ENCODE measurements at regions not wholly inside any gene's neighbourhood (a gene's known extent, or its start where the extent isn't known, plus 50 kb on each side); places are given as distances from the start of the nearest gene placed in this dataset.

DNA sequence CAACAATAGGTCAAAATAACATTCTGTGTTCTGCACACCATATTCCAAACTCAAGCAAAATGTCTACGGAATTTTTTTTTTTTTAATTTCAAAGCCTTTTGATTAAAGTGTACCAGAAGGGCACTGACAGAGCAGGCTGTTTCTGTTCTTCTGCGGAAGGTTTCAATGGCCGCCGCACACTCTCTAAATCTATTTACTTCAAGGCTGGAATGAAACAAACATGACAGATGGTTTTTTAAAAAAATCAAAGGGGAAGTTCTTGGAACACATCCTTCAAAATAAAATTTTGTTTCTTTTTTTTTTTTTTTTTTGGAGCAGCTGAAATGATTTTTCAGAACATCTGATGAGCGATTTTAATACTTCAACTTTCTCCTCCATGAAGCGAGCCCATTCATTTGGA, 259.1 kb downstream of the TXNL1 start:
- Histone ChIP-seq H3K9me3 (ENCODE audit: control insufficient read depth, low read depth, low read length) (no peaks in the 10 kb centered on the region), H3K4ac (ENCODE audit: low read depth, low read length) (no peak overlapping the region), H3K79me1 (ENCODE audit: insufficient read depth, low read depth, low read length, poor library complexity, severe bottlenecking) (no peaks in the 10 kb centered on the region), H3K23me2 (ENCODE audit: insufficient read length, low read depth, low read length, poor library complexity, severe bottlenecking) (no peaks in the 10 kb centered on the region), H3K56ac (ENCODE audit: insufficient read length, low read depth, low read length) (no peak overlapping the region), H3K27me3 (ENCODE audit: insufficient read depth, low read length) (no peaks in the 10 kb centered on the region), H3K27ac (ENCODE audit: insufficient read length, low read depth, low read length) (no peak overlapping the region), H3K14ac (ENCODE audit: insufficient read depth, low read length) (no peak overlapping the region), H4K8ac (replicated peaks; ENCODE audit: insufficient read length, low read depth, low read length) (no peak overlapping the region), H2BK15ac (ENCODE audit: low read depth, low read length) (no peak overlapping the region), H2BK120ac (ENCODE audit: low read depth, low read length, poor library complexity, severe bottlenecking) (no peak overlapping the region), H2AFZ (ENCODE audit: low read length) (no peak overlapping the region), H3K4me2 (ENCODE audit: insufficient read depth, insufficient read length, low read length) (no peak overlapping the region), H2BK20ac (ENCODE audit: low read depth, low read length, poor library complexity, severe bottlenecking) (no peak overlapping the region), H3K79me2 (ENCODE audit: insufficient read depth, low read length) (no peaks in the 10 kb centered on the region), H3K23ac (ENCODE audit: insufficient read length, low read depth, low read length) (no peak overlapping the region), H3K4me1 (ENCODE audit: insufficient read depth, low read length) (no peaks in the 10 kb centered on the region), H2AK5ac (ENCODE audit: insufficient read length, low read length) (no peak overlapping the region), H2BK5ac (ENCODE audit: insufficient read length, low read length) (no peak overlapping the region), H3K18ac (ENCODE audit: insufficient read length, low read depth, low read length) (no peak overlapping the region), H3K9ac (ENCODE audit: extremely low read depth, insufficient read length, low read length) (no peak overlapping the region), H3T11ph (ENCODE audit: low read length) (no peak overlapping the region), H4K91ac (ENCODE audit: insufficient read length, low read depth, low read length) (no peak overlapping the region), H4K5ac (ENCODE audit: insufficient read length, low read depth, low read length) (no peak overlapping the region), H4K20me1 (ENCODE audit: control insufficient read depth, insufficient read depth, insufficient read length) (no peaks in the 10 kb centered on the region), H2BK12ac (ENCODE audit: insufficient read length, low read depth, low read length) (no peak overlapping the region)
- TF ChIP-seq, protein P1, sequence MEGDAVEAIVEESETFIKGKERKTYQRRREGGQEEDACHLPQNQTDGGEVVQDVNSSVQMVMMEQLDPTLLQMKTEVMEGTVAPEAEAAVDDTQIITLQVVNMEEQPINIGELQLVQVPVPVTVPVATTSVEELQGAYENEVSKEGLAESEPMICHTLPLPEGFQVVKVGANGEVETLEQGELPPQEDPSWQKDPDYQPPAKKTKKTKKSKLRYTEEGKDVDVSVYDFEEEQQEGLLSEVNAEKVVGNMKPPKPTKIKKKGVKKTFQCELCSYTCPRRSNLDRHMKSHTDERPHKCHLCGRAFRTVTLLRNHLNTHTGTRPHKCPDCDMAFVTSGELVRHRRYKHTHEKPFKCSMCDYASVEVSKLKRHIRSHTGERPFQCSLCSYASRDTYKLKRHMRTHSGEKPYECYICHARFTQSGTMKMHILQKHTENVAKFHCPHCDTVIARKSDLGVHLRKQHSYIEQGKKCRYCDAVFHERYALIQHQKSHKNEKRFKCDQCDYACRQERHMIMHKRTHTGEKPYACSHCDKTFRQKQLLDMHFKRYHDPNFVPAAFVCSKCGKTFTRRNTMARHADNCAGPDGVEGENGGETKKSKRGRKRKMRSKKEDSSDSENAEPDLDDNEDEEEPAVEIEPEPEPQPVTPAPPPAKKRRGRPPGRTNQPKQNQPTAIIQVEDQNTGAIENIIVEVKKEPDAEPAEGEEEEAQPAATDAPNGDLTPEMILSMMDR (conservative IDR thresholded peaks at IDR 0.05) = no peak
- Mint-ChIP-seq H3K9me3 (peaks cover 0 to 3% of the 10 kb centered on the region in 2 experiments; a peak in 1 of 5 replicates), H3K4me1 (peaks cover 7 to 8% of the 10 kb centered on the region in 2 experiments; a peak in 3 of 4 replicates), H3K4me3 (no peak overlapping the region), H3K27ac (no peak overlapping the region), H3K36me3 (ENCODE audit: insufficient read depth in 1 of 3, low read depth in 3 of 3) (no peaks in the 10 kb centered on the region), H3K27me3 (ENCODE audit: low read depth) (no peaks in the 10 kb centered on the region)
- no CpG with 5 or more reads among the region's 6 CpGs for WGBS (ENCODE audit: extremely low coverage, insufficient read length, low lambda C conversion rate)
- no peak for DNase-seq
